ENCODE measurements at regions not wholly inside any gene's neighbourhood (a gene's known extent, or its start where the extent isn't known, plus 50 kb on each side); places are given as distances from the start of the nearest gene placed in this dataset.

DNA sequence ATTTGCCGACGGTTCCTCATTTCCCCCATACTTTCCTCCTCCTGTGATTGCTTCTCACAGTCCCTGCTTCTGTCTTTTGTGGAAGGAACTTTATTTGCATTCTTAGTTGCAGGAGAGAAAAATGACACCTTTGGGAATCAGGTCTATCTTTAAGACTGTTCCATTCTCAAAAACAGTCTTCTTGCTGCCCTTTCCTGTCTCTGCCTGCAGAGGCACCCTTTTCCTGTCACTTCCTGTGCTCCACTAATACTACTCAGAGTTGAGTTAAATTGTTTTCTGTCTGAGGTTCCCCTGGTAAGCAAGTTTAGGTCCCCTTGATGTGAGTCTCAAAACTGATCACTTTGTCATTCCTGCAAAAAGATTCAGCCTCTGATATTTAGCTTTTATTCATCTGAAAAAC, 208.8 kb upstream of the CLNK start:
- TF ChIP-seq, protein P1, sequence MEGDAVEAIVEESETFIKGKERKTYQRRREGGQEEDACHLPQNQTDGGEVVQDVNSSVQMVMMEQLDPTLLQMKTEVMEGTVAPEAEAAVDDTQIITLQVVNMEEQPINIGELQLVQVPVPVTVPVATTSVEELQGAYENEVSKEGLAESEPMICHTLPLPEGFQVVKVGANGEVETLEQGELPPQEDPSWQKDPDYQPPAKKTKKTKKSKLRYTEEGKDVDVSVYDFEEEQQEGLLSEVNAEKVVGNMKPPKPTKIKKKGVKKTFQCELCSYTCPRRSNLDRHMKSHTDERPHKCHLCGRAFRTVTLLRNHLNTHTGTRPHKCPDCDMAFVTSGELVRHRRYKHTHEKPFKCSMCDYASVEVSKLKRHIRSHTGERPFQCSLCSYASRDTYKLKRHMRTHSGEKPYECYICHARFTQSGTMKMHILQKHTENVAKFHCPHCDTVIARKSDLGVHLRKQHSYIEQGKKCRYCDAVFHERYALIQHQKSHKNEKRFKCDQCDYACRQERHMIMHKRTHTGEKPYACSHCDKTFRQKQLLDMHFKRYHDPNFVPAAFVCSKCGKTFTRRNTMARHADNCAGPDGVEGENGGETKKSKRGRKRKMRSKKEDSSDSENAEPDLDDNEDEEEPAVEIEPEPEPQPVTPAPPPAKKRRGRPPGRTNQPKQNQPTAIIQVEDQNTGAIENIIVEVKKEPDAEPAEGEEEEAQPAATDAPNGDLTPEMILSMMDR (conservative IDR thresholded peaks at IDR 0.05; ENCODE audit: low read length) = peak; percentile 64
- no peak for TF ChIP-seq EZH2phosphoT487 (IDR thresholded peaks at IDR 0.05; ENCODE audit: borderline replicate concordance, low read depth, low read length)
